Upper lobe of left lung (tissue), 4 donors: ENCODE measurements at regions not wholly inside any gene's neighbourhood (a gene's known extent, or its start where the extent isn't known, plus 50 kb on each side); places are given as distances from the start of the nearest gene placed in this dataset.

Experiments used
- EP300 ChIP-seq, 4 donors: sonication (generic); formaldehyde crosslinking; IDR thresholded peaks; one replicate each; pipeline ENCODE4 v1.5.1; 2017; ENCODE audit warnings: antibody characterized with exemption in 4 of 4, control low read depth in 2 of 4
- POLR2A ChIP-seq, 4 donors: fragments of 450-650 bp; IDR thresholded peaks; one replicate each; pipeline ENCODE4 v1.5.1; 2016 to 2017; ENCODE audit warnings: antibody characterized with exemption in 4 of 4, mild to moderate bottlenecking in 2 of 4
- POLR2AphosphoS5 ChIP-seq, 2 donors: sonication (generic); formaldehyde crosslinking; IDR thresholded peaks; one replicate each; pipeline ENCODE4 v1.5.1; 2017; ENCODE audit warnings: antibody characterized with exemption in 2 of 2
- TF ChIP-seq, protein P1 (sequence below), 6 experiments: fragments of 450-650 bp in 4 of 6; fragments of 200-600 bp in 2 of 6; sonication (generic) in 2 of 6; IDR thresholded peaks; one replicate each; pipeline ENCODE4 v1.5.1; 2016 to 2019; ENCODE audit warnings: antibody characterized with exemption in 6 of 6

DNA sequence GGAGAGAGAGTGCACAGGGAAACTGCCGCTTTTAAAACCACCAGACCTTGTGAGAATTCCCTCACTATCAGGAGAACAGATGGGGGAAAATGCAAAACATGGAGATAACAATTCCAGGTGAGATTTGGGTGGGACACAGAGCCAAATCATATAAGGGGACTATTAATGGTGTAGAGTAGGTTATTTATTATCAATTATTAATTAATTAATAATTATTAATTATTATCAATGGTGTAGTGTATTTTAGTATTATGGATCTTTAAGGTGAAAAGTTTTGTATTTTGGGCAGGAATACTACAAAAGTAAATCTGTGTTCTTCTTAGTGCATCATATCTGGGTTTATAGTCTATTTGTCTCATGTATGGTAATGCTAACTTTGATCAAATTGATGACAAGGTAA is 377.7 kb upstream of the KCND2 start:
- TF ChIP-seq, protein P1, sequence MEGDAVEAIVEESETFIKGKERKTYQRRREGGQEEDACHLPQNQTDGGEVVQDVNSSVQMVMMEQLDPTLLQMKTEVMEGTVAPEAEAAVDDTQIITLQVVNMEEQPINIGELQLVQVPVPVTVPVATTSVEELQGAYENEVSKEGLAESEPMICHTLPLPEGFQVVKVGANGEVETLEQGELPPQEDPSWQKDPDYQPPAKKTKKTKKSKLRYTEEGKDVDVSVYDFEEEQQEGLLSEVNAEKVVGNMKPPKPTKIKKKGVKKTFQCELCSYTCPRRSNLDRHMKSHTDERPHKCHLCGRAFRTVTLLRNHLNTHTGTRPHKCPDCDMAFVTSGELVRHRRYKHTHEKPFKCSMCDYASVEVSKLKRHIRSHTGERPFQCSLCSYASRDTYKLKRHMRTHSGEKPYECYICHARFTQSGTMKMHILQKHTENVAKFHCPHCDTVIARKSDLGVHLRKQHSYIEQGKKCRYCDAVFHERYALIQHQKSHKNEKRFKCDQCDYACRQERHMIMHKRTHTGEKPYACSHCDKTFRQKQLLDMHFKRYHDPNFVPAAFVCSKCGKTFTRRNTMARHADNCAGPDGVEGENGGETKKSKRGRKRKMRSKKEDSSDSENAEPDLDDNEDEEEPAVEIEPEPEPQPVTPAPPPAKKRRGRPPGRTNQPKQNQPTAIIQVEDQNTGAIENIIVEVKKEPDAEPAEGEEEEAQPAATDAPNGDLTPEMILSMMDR (IDR thresholded peaks at IDR 0.05) = no peak
- no peak for TF ChIP-seq POLR2A (IDR thresholded peaks at IDR 0.05)
- TF ChIP-seq EP300 (IDR thresholded peaks at IDR 0.05) = no peak
- no peak for TF ChIP-seq POLR2AphosphoS5 (IDR thresholded peaks at IDR 0.05)
